Uterus (tissue), 3 donors: ENCODE measurements at regions not wholly inside any gene's neighbourhood (a gene's known extent, or its start where the extent isn't known, plus 50 kb on each side); places are given as distances from the start of the nearest gene placed in this dataset.

Source experiments
- DNase-seq, 2 donors: peaks; one replicate each; pipeline ENCODE4 v3.0.0-alpha.2; 2019 to 2020
- H3K27ac ChIP-seq, 2 donors: fragments of 200-600 bp; sonication (generic); 1 replicate in 1 of 2; 2 replicates in 1 of 2; pipeline ENCODE4 v1.5.1; 2016 to 2018
- H3K27me3 ChIP-seq, 2 donors: fragments of 200-600 bp; sonication (generic); one replicate each; pipeline ENCODE4 v1.5.1; 2018 to 2019; ENCODE audit warnings: control low read depth in 1 of 2
- H3K36me3 ChIP-seq, 2 donors: fragments of 200-600 bp; sonication (generic); one replicate each; pipeline ENCODE4 v1.5.1; 2019; ENCODE audit warnings: control low read depth in 1 of 2
- H3K4me1 ChIP-seq, 2 donors: fragments of 200-600 bp; sonication (generic); one replicate each; pipeline ENCODE4 v1.5.1; 2018 to 2019; ENCODE audit warnings: control low read depth in 1 of 2
- H3K4me3 ChIP-seq, 2 donors: fragments of 200-600 bp; sonication (generic); 1 replicate in 1 of 2; 2 replicates in 1 of 2; pipeline ENCODE4 v1.5.1; 2018 to 2019; ENCODE audit warnings: mild to moderate bottlenecking in 1 of 2
- H3K9me3 ChIP-seq, 2 donors: fragments of 200-600 bp; sonication (generic); one replicate each; pipeline ENCODE4 v1.5.1; 2019; ENCODE audit warnings: control low read depth in 1 of 2
- POLR2A ChIP-seq, 2 donors: fragments of 450-650 bp; IDR thresholded peaks; one replicate each; pipeline ENCODE4 v1.6.1; 2016; ENCODE audit warnings: antibody characterized with exemption in 2 of 2, mild to moderate bottlenecking in 1 of 2, moderate library complexity in 1 of 2
- intact Hi-C: fragments of 100-400 bp; cut with DNase I; formaldehyde crosslinking; loops from one replicate; pipeline ENCODE4 v1.15.1; 2023; ENCODE audit warnings: low total_unique reads
- TF ChIP-seq, protein P1 (sequence below), 4 experiments: fragments of 200-600 bp in 2 of 4; fragments of 450-650 bp in 2 of 4; sonication (generic) in 2 of 4; IDR thresholded peaks; one replicate each; pipeline ENCODE4 v1.5.1; 2016 to 2019; ENCODE audit warnings: antibody characterized with exemption in 4 of 4, mild to moderate bottlenecking in 2 of 4, moderate library complexity in 1 of 4
- donor health status: DM: yes; HTN: yes; CAD: no.

- no peak for DNase-seq
- no peak overlapping the region for H3K4me3 ChIP-seq
Observed at GRCh38 chr4:53800741-53801140, 209.5 kb upstream of the LNX1 start.

GRCh38 chr4:53793096-53793495 lies 201.8 kb upstream of the LNX1 start:
- no peak for DNase-seq
- TF ChIP-seq, protein P1, sequence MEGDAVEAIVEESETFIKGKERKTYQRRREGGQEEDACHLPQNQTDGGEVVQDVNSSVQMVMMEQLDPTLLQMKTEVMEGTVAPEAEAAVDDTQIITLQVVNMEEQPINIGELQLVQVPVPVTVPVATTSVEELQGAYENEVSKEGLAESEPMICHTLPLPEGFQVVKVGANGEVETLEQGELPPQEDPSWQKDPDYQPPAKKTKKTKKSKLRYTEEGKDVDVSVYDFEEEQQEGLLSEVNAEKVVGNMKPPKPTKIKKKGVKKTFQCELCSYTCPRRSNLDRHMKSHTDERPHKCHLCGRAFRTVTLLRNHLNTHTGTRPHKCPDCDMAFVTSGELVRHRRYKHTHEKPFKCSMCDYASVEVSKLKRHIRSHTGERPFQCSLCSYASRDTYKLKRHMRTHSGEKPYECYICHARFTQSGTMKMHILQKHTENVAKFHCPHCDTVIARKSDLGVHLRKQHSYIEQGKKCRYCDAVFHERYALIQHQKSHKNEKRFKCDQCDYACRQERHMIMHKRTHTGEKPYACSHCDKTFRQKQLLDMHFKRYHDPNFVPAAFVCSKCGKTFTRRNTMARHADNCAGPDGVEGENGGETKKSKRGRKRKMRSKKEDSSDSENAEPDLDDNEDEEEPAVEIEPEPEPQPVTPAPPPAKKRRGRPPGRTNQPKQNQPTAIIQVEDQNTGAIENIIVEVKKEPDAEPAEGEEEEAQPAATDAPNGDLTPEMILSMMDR (IDR thresholded peaks at IDR 0.05), result no peak
- no peak for TF ChIP-seq POLR2A (IDR thresholded peaks at IDR 0.05)
- Histone ChIP-seq H3K36me3 (no peaks in the 10 kb centered on the region), H3K4me1 (no peaks in the 10 kb centered on the region), H3K4me3 (no peak overlapping the region), H3K9me3 (no peaks in the 10 kb centered on the region), H3K27me3 (no peaks in the 10 kb centered on the region), H3K27ac (no peak overlapping the region)
- intact Hi-C loops, result no loop called here

More at GRCh38 chr4:53800741-53801140, 209.5 kb upstream of the LNX1 start:
- Histone ChIP-seq H3K36me3 (no peaks in the 10 kb centered on the region), H3K27me3 (no peaks in the 10 kb centered on the region), H3K9me3 (no peaks in the 10 kb centered on the region), H3K4me1 (no peaks in the 10 kb centered on the region), H3K27ac (no peak overlapping the region)
- TF ChIP-seq, protein P1 (IDR thresholded peaks at IDR 0.05), result no peak
- TF ChIP-seq POLR2A (IDR thresholded peaks at IDR 0.05), result no peak
- intact Hi-C loops, result no loop called here

- intact Hi-C loops, result no loop called here
- Histone ChIP-seq H3K9me3 (no peaks in the 10 kb centered on the region), H3K27me3 (no peaks in the 10 kb centered on the region), H3K27ac (no peak overlapping the region), H3K36me3 (no peaks in the 10 kb centered on the region), H3K4me3 (no peak overlapping the region), H3K4me1 (no peaks in the 10 kb centered on the region)
- TF ChIP-seq, protein P1 (IDR thresholded peaks at IDR 0.05), result no peak
- no peak for TF ChIP-seq POLR2A (IDR thresholded peaks at IDR 0.05)
- DNase-seq, result no peak
Observed at GRCh38 chr4:53790286-53790685, 199.0 kb upstream of the LNX1 start.

- Histone ChIP-seq H3K36me3 (no peaks in the 10 kb centered on the region), H3K27ac (no peak overlapping the region), H3K4me1 (no peaks in the 10 kb centered on the region), H3K4me3 (no peak overlapping the region), H3K27me3 (no peaks in the 10 kb centered on the region), H3K9me3 (no peaks in the 10 kb centered on the region)
- TF ChIP-seq POLR2A (IDR thresholded peaks at IDR 0.05), result no peak
- TF ChIP-seq, protein P1 (IDR thresholded peaks at IDR 0.05), result no peak
- intact Hi-C loops, result no loop called here
- DNase-seq, result no peak
Observed at GRCh38 chr4:53788621-53789020, 197.3 kb upstream of the LNX1 start.

- Histone ChIP-seq H3K9me3 (no peaks in the 10 kb centered on the region), H3K36me3 (no peaks in the 10 kb centered on the region), H3K27ac (no peak overlapping the region), H3K4me1 (no peaks in the 10 kb centered on the region), H3K27me3 (no peaks in the 10 kb centered on the region), H3K4me3 (no peak overlapping the region)
- intact Hi-C loops, result no loop called here
- no peak for TF ChIP-seq POLR2A (IDR thresholded peaks at IDR 0.05)
- TF ChIP-seq, protein P1 (IDR thresholded peaks at IDR 0.05), result no peak
- DNase-seq, result no peak
Observed at GRCh38 chr4:53788011-53788410, 196.7 kb upstream of the LNX1 start.
